HUES64 (cell line): ENCODE measurements at regions not wholly inside any gene's neighbourhood (a gene's known extent, or its start where the extent isn't known, plus 50 kb on each side); places are given as distances from the start of the nearest gene placed in this dataset.
"Not testable (repeated sequence)": the region's sequence is repeated elsewhere in the genome, so short reads cannot be mapped to it uniquely, and the experiment has no call there.

Experiments used
- H3K27ac ChIP-seq: 2 replicates; pipeline ENCODE4 v1.7.0; 2013; ENCODE audit warnings: low read depth, low read length, inconsistent platforms
- H3K27me3 ChIP-seq: 2 replicates; pipeline ENCODE4 v1.6.1; 2013; ENCODE audit warnings: mild to moderate bottlenecking, low read length; ENCODE audit not compliant: insufficient read depth
- H3K36me3 ChIP-seq: 2 replicates; pipeline ENCODE4 v1.6.1; 2013; ENCODE audit warnings: mild to moderate bottlenecking, low read length; ENCODE audit not compliant: insufficient read depth
- H3K4me1 ChIP-seq: 2 replicates; pipeline ENCODE4 v1.6.1; 2013; ENCODE audit warnings: mild to moderate bottlenecking, low read length, moderate library complexity; ENCODE audit not compliant: insufficient read depth
- H3K4me3 ChIP-seq: 2 replicates; pipeline ENCODE4 v1.5.1; 2013; ENCODE audit warnings: mild to moderate bottlenecking, low read length, moderate library complexity
- H3K9ac ChIP-seq: 2 replicates; pipeline ENCODE4 v1.6.1; 2013; ENCODE audit warnings: mild to moderate bottlenecking, low read depth, low read length
- H3K9me3 ChIP-seq: 2 replicates; pipeline ENCODE4 v1.6.1; 2013; ENCODE audit warnings: low read depth, low read length; ENCODE audit not compliant: insufficient read depth
- WGBS: fragments of 150-250, 120-280 bp; methylation state at CpG from one replicate; pipeline ENCODE4 v1.1.7; 2013; ENCODE audit warnings: missing lambda C conversion rate; 5-methylcytosine and 5-hydroxymethylcytosine counted together

- peaks cover 32% of the 10 kb centered on the region for H3K9me3 ChIP-seq
- H3K27ac ChIP-seq, H3K4me1 ChIP-seq, H3K4me3 ChIP-seq, H3K36me3 ChIP-seq, H3K27me3 ChIP-seq, H3K9ac ChIP-seq: not testable (repeated sequence)
- 95% methylated on average over 4 of the region's 5 CpGs for WGBS
Observed at GRCh38 chr4:107772269-107772668, 52.2 kb upstream of the PAPSS1 start.

- no peaks in the 10 kb centered on the region for H3K27me3 ChIP-seq
- no peak overlapping the region for H3K9ac ChIP-seq
- H3K27ac ChIP-seq = no peak overlapping the region
- peaks cover 55% of the 10 kb centered on the region for H3K9me3 ChIP-seq
- no peaks in the 10 kb centered on the region for H3K36me3 ChIP-seq
- H3K4me1 ChIP-seq = no peaks in the 10 kb centered on the region
- no peak overlapping the region for H3K4me3 ChIP-seq
Observed at GRCh38 chr4:107774681-107775080, 50.1 kb upstream of the SGMS2 start.
